Prostate gland (tissue), 2 donors: ENCODE measurements at regions not wholly inside any gene's neighbourhood (a gene's known extent, or its start where the extent isn't known, plus 50 kb on each side); places are given as distances from the start of the nearest gene placed in this dataset.

ENCODE experiments used
- DNase-seq: peaks from one replicate; pipeline ENCODE4 v3.0.0-alpha.2; 2019; ENCODE audit warnings: low spot score
- H3K27ac ChIP-seq, 2 donors: fragments of 200-600 bp; sonication (generic); 2 replicates each; pipeline ENCODE4 v1.5.1; 2017 to 2019
- H3K27me3 ChIP-seq: fragments of 200-600 bp; sonication (generic); replicated peaks from 2 replicates; pipeline ENCODE4 v1.5.1; 2019; ENCODE audit not compliant: insufficient read depth
- H3K36me3 ChIP-seq, 2 donors: fragments of 200-600 bp; sonication (generic); 1 replicate in 1 of 2; 2 replicates in 1 of 2; pipeline versions ENCODE4 v1.5.1 to v1.8.1; 2017 to 2019
- H3K4me1 ChIP-seq: fragments of 200-600 bp; sonication (generic); replicated peaks from 2 replicates; pipeline ENCODE4 v1.5.1; 2019
- H3K4me3 ChIP-seq, 2 donors: fragments of 200-600 bp; sonication (generic); 2 replicates each; pipeline ENCODE4 v1.5.1; 2017 to 2019
- H3K9me3 ChIP-seq: fragments of 200-600 bp; sonication (generic); 2 replicates; pipeline ENCODE4 v1.5.1; 2017
- CTCF ChIP-seq, 4 experiments: fragments of 200-600 bp in 2 of 4; fragments of 450-650 bp in 2 of 4; sonication (generic) in 2 of 4; IDR thresholded peaks; 1 replicate in 3 of 4; 2 replicates in 1 of 4; pipeline ENCODE4 v1.5.1; 2016 to 2019; ENCODE audit warnings: antibody characterized with exemption in 4 of 4, mild to moderate bottlenecking in 2 of 4, moderate library complexity in 2 of 4
- POLR2A ChIP-seq: fragments of 450-650 bp; IDR thresholded peaks from one replicate; pipeline ENCODE4 v1.6.1; 2016; ENCODE audit warnings: antibody characterized with exemption, mild to moderate bottlenecking
- POLR2AphosphoS5 ChIP-seq: sonication (generic); formaldehyde crosslinking; IDR thresholded peaks from one replicate; pipeline ENCODE4 v1.6.1; 2017; ENCODE audit warnings: antibody characterized with exemption
- WGBS: methylation state at CpG from one replicate; pipeline ENCODE4 v1.1.5; 2018; 5-methylcytosine and 5-hydroxymethylcytosine counted together
- intact Hi-C: fragments of 100-400 bp; cut with DNase I; formaldehyde crosslinking; loops from one replicate; pipeline ENCODE4 v1.14.2; 2022

GRCh38 chr2:120969613-120970355, 234.1 kb downstream of the GLI2 start:
- H3K27me3 ChIP-seq, result no peaks in the 10 kb centered on the region
- H3K9me3 ChIP-seq, result no peaks in the 10 kb centered on the region
- DNase-seq, result no peak
- TF ChIP-seq CTCF (IDR thresholded peaks at IDR 0.05), result no peak
- TF ChIP-seq POLR2A, result no peak
- TF ChIP-seq POLR2AphosphoS5, result no peak
- no peaks in the 10 kb centered on the region for H3K36me3 ChIP-seq
- intact Hi-C loops, result no loop called here
- H3K27ac ChIP-seq, result no peak overlapping the region
- no peak overlapping the region for H3K4me3 ChIP-seq
- 86% methylated on average over 14 of the region's 14 CpGs for WGBS
- no peaks in the 10 kb centered on the region for H3K4me1 ChIP-seq

GRCh38 chr2:120971866-120972265, 236.2 kb downstream of the GLI2 start:
- Histone ChIP-seq H3K4me1 (no peaks in the 10 kb centered on the region), H3K9me3 (no peaks in the 10 kb centered on the region), H3K27me3 (no peaks in the 10 kb centered on the region), H3K27ac (no peak overlapping the region), H3K4me3 (no peak overlapping the region), H3K36me3 (no peaks in the 10 kb centered on the region)
- 94% methylated on average over 12 of the region's 12 CpGs for WGBS
- intact Hi-C loops, result no loop called here
- no peak for TF ChIP-seq POLR2A
- no peak for TF ChIP-seq POLR2AphosphoS5
- TF ChIP-seq CTCF (IDR thresholded peaks at IDR 0.05), result no peak
- no peak for DNase-seq

- no peak for DNase-seq
- no peaks in the 10 kb centered on the region for H3K4me1 ChIP-seq
- H3K27ac ChIP-seq, result no peak overlapping the region
- H3K9me3 ChIP-seq, result no peaks in the 10 kb centered on the region
- H3K27me3 ChIP-seq, result no peaks in the 10 kb centered on the region
- no peak overlapping the region for H3K4me3 ChIP-seq
- 77% methylated on average over 6 of the region's 6 CpGs for WGBS
- no peaks in the 10 kb centered on the region for H3K36me3 ChIP-seq
- no peak for TF ChIP-seq POLR2AphosphoS5
- TF ChIP-seq CTCF (IDR thresholded peaks at IDR 0.05), result no peak
- TF ChIP-seq POLR2A, result no peak
- intact Hi-C loops, result no loop called here
Measured at GRCh38 chr2:120972286-120972685, 236.6 kb downstream of the GLI2 start.

- Histone ChIP-seq H3K27me3 (no peaks in the 10 kb centered on the region), H3K4me1 (no peaks in the 10 kb centered on the region), H3K4me3 (no peak overlapping the region), H3K9me3 (no peaks in the 10 kb centered on the region), H3K27ac (no peak overlapping the region), H3K36me3 (no peaks in the 10 kb centered on the region)
- TF ChIP-seq CTCF (IDR thresholded peaks at IDR 0.05), result no peak
- TF ChIP-seq POLR2AphosphoS5, result no peak
- no peak for TF ChIP-seq POLR2A
- WGBS, result 89% methylated on average over 13 of the region's 17 CpGs
- intact Hi-C loops, result no loop called here
- DNase-seq, result no peak
Measured at GRCh38 chr2:120973196-120973595, 237.5 kb downstream of the GLI2 start.

GRCh38 chr2:120974950-120975349, 239.3 kb downstream of the GLI2 start:
- no peaks in the 10 kb centered on the region for H3K9me3 ChIP-seq
- WGBS, result 100% methylated on average over 4 of the region's 4 CpGs
- TF ChIP-seq POLR2A, result no peak
- TF ChIP-seq POLR2AphosphoS5, result no peak
- no peak for TF ChIP-seq CTCF (IDR thresholded peaks at IDR 0.05)
- intact Hi-C loops, result no loop called here
- H3K27ac ChIP-seq, result no peak overlapping the region
- no peak overlapping the region for H3K4me3 ChIP-seq
- DNase-seq, result no peak
- no peaks in the 10 kb centered on the region for H3K27me3 ChIP-seq
- no peaks in the 10 kb centered on the region for H3K36me3 ChIP-seq
- no peaks in the 10 kb centered on the region for H3K4me1 ChIP-seq
